Rectal smooth muscle tissue (tissue), 1 donor: ENCODE measurements at regions not wholly inside any gene's neighbourhood (a gene's known extent, or its start where the extent isn't known, plus 50 kb on each side); places are given as distances from the start of the nearest gene placed in this dataset.

Experiments
- H3K27ac ChIP-seq: one replicate; pipeline ENCODE4 v1.7.0; 2013; ENCODE audit warnings: low read depth, low read length, inconsistent platforms
- H3K27me3 ChIP-seq: one replicate; pipeline ENCODE4 v1.7.0; 2013; ENCODE audit warnings: low read length; ENCODE audit not compliant: control insufficient read depth, insufficient read depth
- H3K36me3 ChIP-seq: one replicate; pipeline ENCODE4 v1.7.0; 2013; ENCODE audit warnings: low read length; ENCODE audit not compliant: control insufficient read depth, insufficient read depth
- H3K4me1 ChIP-seq: one replicate; pipeline ENCODE4 v1.7.0; 2013; ENCODE audit warnings: low read length; ENCODE audit not compliant: control insufficient read depth, insufficient read depth
- H3K4me3 ChIP-seq: one replicate; pipeline ENCODE4 v1.7.0; 2013; ENCODE audit warnings: low read length
- H3K9ac ChIP-seq: one replicate; pipeline ENCODE4 v1.7.0; 2013; ENCODE audit warnings: low read length

- Histone ChIP-seq H3K36me3 (no peaks in the 10 kb centered on the region), H3K4me3 (no peak overlapping the region), H3K27ac (no peak overlapping the region), H3K4me1 (no peaks in the 10 kb centered on the region), H3K27me3 (no peaks in the 10 kb centered on the region), H3K9ac (no peak overlapping the region)
These were observed 101.4 kb upstream of the STC2 start for GRCh38 chr5:173429489-173430150.

DNA sequence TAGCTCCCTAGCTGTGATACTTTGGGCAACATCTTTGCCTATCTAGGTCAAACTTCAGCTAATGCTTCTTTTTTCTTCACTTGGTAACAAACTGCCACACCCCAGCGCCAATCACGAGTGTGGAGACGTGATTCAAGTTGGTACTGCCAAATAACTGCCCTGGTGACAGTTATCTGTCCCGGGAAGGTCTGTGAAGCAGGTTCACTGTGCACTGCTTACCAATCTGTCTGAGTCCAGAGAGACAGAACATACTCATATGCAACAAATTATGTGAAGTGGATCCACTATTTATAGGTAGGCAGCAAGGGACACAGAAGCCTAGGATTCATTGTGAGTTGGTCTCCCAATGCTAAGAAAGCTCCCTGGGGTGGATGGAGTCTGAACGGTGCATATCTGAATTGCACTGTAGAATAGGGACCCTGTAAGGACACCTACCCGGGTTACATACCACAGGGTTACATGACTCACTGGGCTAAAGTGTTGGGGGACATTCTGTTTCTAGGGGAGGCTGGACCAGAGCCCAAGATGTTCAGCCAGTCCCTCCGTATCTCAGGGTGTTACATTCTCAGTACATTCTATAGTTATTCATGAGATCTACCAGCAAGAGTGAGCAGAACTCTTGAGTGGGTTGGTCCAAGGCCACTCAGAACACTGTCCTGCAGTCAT is 95.4 kb upstream of the STC2 start:
- no peak overlapping the region for H3K27ac ChIP-seq
- no peaks in the 10 kb centered on the region for H3K27me3 ChIP-seq
- peaks cover 2% of the 10 kb centered on the region for H3K4me1 ChIP-seq
- no peak overlapping the region for H3K9ac ChIP-seq
- H3K36me3 ChIP-seq: no peaks in the 10 kb centered on the region
- no peak overlapping the region for H3K4me3 ChIP-seq

GRCh38 chr5:173420108-173420507 is 91.9 kb upstream of the STC2 start:
- Histone ChIP-seq H3K4me1 (peaks cover 2% of the 10 kb centered on the region), H3K27me3 (no peaks in the 10 kb centered on the region), H3K27ac (peak overlapping the region; percentile 24)

DNA sequence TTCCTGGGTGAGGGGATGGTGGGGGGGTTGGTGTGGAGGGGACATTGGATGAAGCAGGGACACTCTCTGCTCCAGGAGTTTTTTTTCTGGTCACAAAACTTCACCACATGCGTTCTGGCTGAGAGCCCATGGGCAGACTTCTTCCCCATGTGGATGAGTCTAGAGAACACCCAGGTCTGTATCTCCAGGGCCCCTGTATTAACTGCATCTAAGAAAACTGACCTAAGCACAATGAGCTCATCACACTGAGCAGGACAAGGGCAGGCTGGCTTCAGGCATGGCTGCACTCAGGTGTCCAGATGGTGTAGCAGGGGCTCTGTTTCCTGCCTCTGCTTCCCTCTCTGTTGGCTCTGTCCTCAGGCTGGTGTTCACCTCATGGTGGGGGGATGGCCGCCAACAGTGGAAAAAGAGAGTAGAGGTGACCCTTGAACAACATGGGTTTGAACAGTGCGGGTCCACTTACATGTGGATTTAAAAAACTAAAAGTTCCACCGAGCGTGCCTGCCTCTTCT is 85.3 kb upstream of the STC2 start:
- H3K4me3 ChIP-seq: no peak overlapping the region
- no peaks in the 10 kb centered on the region for H3K27me3 ChIP-seq
- H3K27ac ChIP-seq: no peak overlapping the region
- no peaks in the 10 kb centered on the region for H3K36me3 ChIP-seq
- H3K9ac ChIP-seq: no peak overlapping the region
- H3K4me1 ChIP-seq: no peaks in the 10 kb centered on the region

More at GRCh38 chr5:173420108-173420507, 91.9 kb upstream of the STC2 start:
- Histone ChIP-seq H3K9ac (no peak overlapping the region), H3K36me3 (no peaks in the 10 kb centered on the region), H3K4me3 (no peak overlapping the region)

DNA sequence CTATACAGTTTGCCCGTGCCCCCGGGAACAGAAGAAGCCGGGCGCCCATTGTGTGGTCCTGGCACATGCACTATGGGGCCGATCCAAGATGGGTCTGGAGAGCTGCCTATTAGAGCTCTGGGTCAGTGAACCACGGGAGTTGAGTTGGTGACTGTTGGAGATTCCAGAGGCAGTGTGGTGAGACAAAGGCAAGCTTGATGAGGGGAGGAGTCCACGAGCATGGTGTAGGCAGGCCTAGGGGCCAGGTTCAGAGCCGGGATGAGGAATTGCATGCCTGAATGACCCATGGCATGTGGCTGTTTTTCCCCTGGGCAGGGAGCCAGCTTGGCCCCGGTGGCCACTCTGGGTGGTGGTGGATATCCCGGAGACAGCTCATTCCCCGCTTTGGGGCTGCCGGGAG is 84.4 kb upstream of the STC2 start:
- no peak overlapping the region for H3K27ac ChIP-seq

DNA sequence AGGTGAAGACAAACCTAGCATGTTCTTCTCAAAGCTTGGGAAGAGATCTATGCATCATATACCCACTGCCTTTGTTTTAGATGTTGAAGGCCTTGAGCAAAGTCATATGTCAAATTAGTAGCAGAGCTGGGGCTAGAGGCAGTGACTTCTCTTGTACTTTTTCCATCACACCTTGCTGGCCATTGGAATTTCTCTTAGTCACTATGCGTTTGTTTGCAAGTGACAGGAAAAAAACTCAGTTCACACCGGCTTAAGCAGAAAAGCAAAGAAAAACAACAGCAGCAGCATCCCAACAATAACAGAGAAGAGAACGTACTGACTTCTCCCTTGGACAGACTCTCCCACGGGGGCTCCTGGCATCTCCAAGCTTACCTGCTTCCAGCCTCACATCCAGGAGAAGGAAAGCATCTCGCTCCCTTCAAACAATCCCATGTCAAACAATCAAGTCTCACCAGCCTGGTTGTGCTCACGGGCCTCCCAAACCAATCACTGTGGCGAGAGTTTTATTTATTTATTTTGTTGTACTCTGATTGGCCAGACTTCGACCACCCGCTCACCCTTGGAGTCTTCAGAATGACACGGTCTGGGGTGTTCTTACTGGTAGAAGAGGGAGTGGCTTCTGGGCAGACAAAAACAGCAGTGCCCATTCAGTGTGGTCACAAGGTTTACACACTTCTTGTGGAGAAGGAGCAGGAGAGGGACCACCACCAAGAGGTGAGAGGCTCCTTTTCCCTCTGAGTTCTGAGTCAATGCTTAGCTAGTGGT is 83.8 kb upstream of the STC2 start:
- H3K4me3 ChIP-seq: no peak overlapping the region
- H3K27ac ChIP-seq: no peak overlapping the region
- H3K9ac ChIP-seq: no peak overlapping the region
- H3K4me1 ChIP-seq: no peaks in the 10 kb centered on the region
- no peaks in the 10 kb centered on the region for H3K36me3 ChIP-seq
- no peaks in the 10 kb centered on the region for H3K27me3 ChIP-seq

More for the DNA sequence above, 84.4 kb upstream of the STC2 start:
- H3K36me3 ChIP-seq: no peaks in the 10 kb centered on the region
- H3K4me1 ChIP-seq: no peaks in the 10 kb centered on the region
- H3K9ac ChIP-seq: no peak overlapping the region
- no peaks in the 10 kb centered on the region for H3K27me3 ChIP-seq
- no peak overlapping the region for H3K4me3 ChIP-seq

- no peaks in the 10 kb centered on the region for H3K4me1 ChIP-seq
- H3K4me3 ChIP-seq: no peak overlapping the region
- no peak overlapping the region for H3K27ac ChIP-seq
- H3K36me3 ChIP-seq: no peaks in the 10 kb centered on the region
- no peaks in the 10 kb centered on the region for H3K27me3 ChIP-seq
- H3K9ac ChIP-seq: no peak overlapping the region
These were observed 82.4 kb upstream of the STC2 start for GRCh38 chr5:173410459-173411233.

DNA sequence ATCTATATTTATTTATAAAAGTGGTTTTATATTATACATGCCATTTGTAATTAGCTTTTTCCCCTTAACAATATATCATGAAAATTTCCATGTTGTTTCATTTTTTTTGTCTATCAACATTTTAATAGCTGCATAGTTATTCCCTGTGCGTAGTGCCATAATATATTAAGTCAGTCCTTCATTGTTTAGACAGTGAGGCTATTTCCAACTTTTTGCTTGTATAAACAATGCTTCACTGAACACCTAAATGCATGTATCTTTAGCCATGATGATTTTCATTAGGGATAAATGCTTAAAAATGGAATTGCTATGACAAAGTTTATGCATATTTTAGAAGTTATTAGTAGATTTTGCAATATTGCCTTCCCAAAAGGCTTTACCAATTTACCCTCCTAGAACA is 80.7 kb upstream of the STC2 start:
- no peaks in the 10 kb centered on the region for H3K4me1 ChIP-seq
- no peaks in the 10 kb centered on the region for H3K27me3 ChIP-seq
- H3K4me3 ChIP-seq: no peak overlapping the region
- no peaks in the 10 kb centered on the region for H3K36me3 ChIP-seq
- H3K9ac ChIP-seq: no peak overlapping the region
- H3K27ac ChIP-seq: no peak overlapping the region

GRCh38 chr5:173399851-173400250 is 71.6 kb upstream of the STC2 start:
- H3K4me1 ChIP-seq: no peaks in the 10 kb centered on the region
- no peaks in the 10 kb centered on the region for H3K36me3 ChIP-seq
- no peaks in the 10 kb centered on the region for H3K27me3 ChIP-seq
- H3K9ac ChIP-seq: no peak overlapping the region
- H3K27ac ChIP-seq: no peak overlapping the region
- H3K4me3 ChIP-seq: no peak overlapping the region

GRCh38 chr5:173397516-173397915 is 69.3 kb upstream of the STC2 start:
- Histone ChIP-seq H3K9ac (no peak overlapping the region), H3K27me3 (no peaks in the 10 kb centered on the region), H3K4me3 (no peak overlapping the region), H3K27ac (no peak overlapping the region), H3K4me1 (no peaks in the 10 kb centered on the region), H3K36me3 (no peaks in the 10 kb centered on the region)

- no peak overlapping the region for H3K9ac ChIP-seq
- no peaks in the 10 kb centered on the region for H3K27me3 ChIP-seq
- H3K4me1 ChIP-seq: no peaks in the 10 kb centered on the region
- peak overlapping the region; percentile 40 for H3K27ac ChIP-seq
- no peak overlapping the region for H3K4me3 ChIP-seq
- no peaks in the 10 kb centered on the region for H3K36me3 ChIP-seq
These were observed 68.2 kb upstream of the STC2 start for GRCh38 chr5:173396311-173396993.
